Heart right ventricle (tissue), 16 donors: ENCODE measurements at regions not wholly inside any gene's neighbourhood (a gene's known extent, or its start where the extent isn't known, plus 50 kb on each side); places are given as distances from the start of the nearest gene placed in this dataset.

Experiments
- ATAC-seq, 8 donors: fragments of 200-7000 bp; cut with Tn5 transposase; one replicate each; pipeline ENCODE4 v1.9.1; 2020; ENCODE audit warnings: mild to moderate bottlenecking in 8 of 8, moderate library complexity in 8 of 8, moderate number of reproducible peaks in 1 of 8
- DNase-seq, 2 donors: peaks; one replicate each; pipeline ENCODE4 v3.0.0-alpha.2; 2020
- H3K27ac ChIP-seq, 10 donors: fragments of 200-600 bp; sonication (generic) in 2 of 10; one replicate each; pipeline versions ENCODE4 v1.5.0 to v1.8.0; 2020 to 2022; ENCODE audit warnings: mild to moderate bottlenecking in 3 of 10
- H3K27me3 ChIP-seq, 7 donors: fragments of 200-600 bp; one replicate each; pipeline ENCODE4 v1.8.0; 2021 to 2022; ENCODE audit warnings: mild to moderate bottlenecking in 2 of 7
- H3K36me3 ChIP-seq, 9 donors: fragments of 200-600 bp; sonication (generic) in 1 of 9; one replicate each; pipeline versions ENCODE4 v1.5.0 to v1.8.0; 2020 to 2022; ENCODE audit warnings: mild to moderate bottlenecking in 2 of 9
- H3K4me1 ChIP-seq, 9 donors: fragments of 200-600 bp; sonication (generic) in 1 of 9; one replicate each; pipeline versions ENCODE4 v1.5.0 to v1.8.0; 2020 to 2022; ENCODE audit warnings: mild to moderate bottlenecking in 4 of 9
- H3K4me3 ChIP-seq, 10 donors: fragments of 200-600 bp; sonication (generic) in 2 of 10; one replicate each; pipeline versions ENCODE4 v1.5.0 to v1.8.0; 2020 to 2022; ENCODE audit warnings: mild to moderate bottlenecking in 7 of 10, moderate library complexity in 2 of 10
- H3K9me3 ChIP-seq, 11 donors: fragments of 200-600 bp in 10 of 11; sonication (generic) in 2 of 11; one replicate each; pipeline versions ENCODE4 v1.5.0 to v1.8.0; 2013 to 2022; ENCODE audit warnings: mild to moderate bottlenecking in 2 of 11, control low read depth in 1 of 11, moderate library complexity in 1 of 11
- CTCF ChIP-seq, 9 donors: fragments of 200-600 bp; sonication (generic) in 2 of 9; IDR thresholded peaks; one replicate each; pipeline versions ENCODE4 v1.5.0 to v1.8.0; 2021 to 2022; ENCODE audit warnings: antibody characterized with exemption in 9 of 9, mild to moderate bottlenecking in 5 of 9, moderate library complexity in 1 of 9
- WGBS, 2 donors: extraction: QIAGEN DNeasy Blood & Tissue Kit; methylation state at CpG; one replicate each; pipeline ENCODE4 v1.1.7; 2013; ENCODE audit warnings: inconsistent platforms in 1 of 2; 5-methylcytosine and 5-hydroxymethylcytosine counted together
- intact Hi-C, 10 donors: fragments of 100-400 bp; cut with DNase I; formaldehyde crosslinking; loops; one replicate each; pipeline versions ENCODE4 v1.11.1 to v1.14.2; 2022
- donor health status: Arrhythmogenic right ventricular cardiomyopathy.
- donor health status: ischemic (EF 13 %, LVEDD 7.1; RV severe dilation, severe dysfunction).
- donor health status: healthy with polysubstance abuse.
- donor health status: DM: no; HTN: yes; CAD: no.
- donor health status: DM: no; HTN: no; CAD: no.
- donor health status: ischemic (EF 25% LVEDD 6.9; RV normal size, moderate dysfunction).
- donor health status: ischemic (EF 25% LVEDD 5.7; RV mildly dilated, moderate dysfunction).
- donor health status: healthy.
- donor health status: DM: yes; HTN: yes; CAD: no.
- donor health status: Ischemic cardiomyopathy.
- donor health status: ischemic (EF 35%, LVEDD 5.7; RV mildly dilated, moderate dysfunction).
- donor health status: nonischemic (EF 11% LVEDD 7.7; RV severe dilation, severe dysfunction).
- donor health status: DM: yes; HTN: yes; CAD: no.
- donor health status: PGD.
- donor health status: ischemic (EF 29% LVEDD 5.4; RV normal size, mild dysfunction).
- donor health status: nonischemic (EF 23%, LVEDD 6.1; RV moderate dilation, normal function).

- ATAC-seq, result peak in 3 of 8 donors; percentile 37 to 57 (median 48)
- 70 to 72% methylated on average over 2 of the region's 2 CpGs for WGBS, 2 donors
These were observed 66.5 kb upstream of the MAST4 start for GRCh38 chr5:66529704-66530103.

GRCh38 chr5:66538126-66538525 is 58.1 kb upstream of the MAST4 start:
- H3K9me3 ChIP-seq, result no peaks in the 10 kb centered on the region
- TF ChIP-seq CTCF (IDR thresholded peaks at IDR 0.05), result no peak
- no peak overlapping the region for H3K4me3 ChIP-seq
- intact Hi-C loops, result no loop called here
- ATAC-seq, result no peak
- no peaks in the 10 kb centered on the region for H3K36me3 ChIP-seq
- no peaks in the 10 kb centered on the region for H3K27me3 ChIP-seq
- H3K4me1 ChIP-seq, result no peaks in the 10 kb centered on the region
- no peak for DNase-seq
- H3K27ac ChIP-seq, result no peak overlapping the region

More at GRCh38 chr5:66529704-66530103, 66.5 kb upstream of the MAST4 start:
- H3K27me3 ChIP-seq, result no peaks in the 10 kb centered on the region
- DNase-seq, result no peak
- no peak overlapping the region for H3K27ac ChIP-seq
- no peaks in the 10 kb centered on the region for H3K36me3 ChIP-seq
- intact Hi-C loops, result loop anchor here in 1 of 10 donors (10.0 kb wide), 1 partner anchor 45 kb away; no protein-coding TSS in a partner anchor
- no peak overlapping the region for H3K4me3 ChIP-seq
- no peak for TF ChIP-seq CTCF (IDR thresholded peaks at IDR 0.05)
- no peaks in the 10 kb centered on the region for H3K9me3 ChIP-seq
- H3K4me1 ChIP-seq, result no peaks in the 10 kb centered on the region

- ATAC-seq (no peak), DNase-seq (no peak)
- Histone ChIP-seq H3K4me3 (no peak overlapping the region), H3K27ac (no peak overlapping the region), H3K27me3 (no peaks in the 10 kb centered on the region), H3K36me3 (no peaks in the 10 kb centered on the region), H3K4me1 (no peaks in the 10 kb centered on the region), H3K9me3 (no peaks in the 10 kb centered on the region)
- WGBS, 2 donors, result 94 to 95% methylated on average over 3 of the region's 3 CpGs
- intact Hi-C loops, result no loop called here
- TF ChIP-seq CTCF (IDR thresholded peaks at IDR 0.05), result no peak
These were observed 57.7 kb upstream of the MAST4 start for GRCh38 chr5:66538531-66538930.

GRCh38 chr5:66540078-66540477 is 56.1 kb upstream of the MAST4 start:
- Histone ChIP-seq H3K9me3 (no peaks in the 10 kb centered on the region), H3K4me1 (no peaks in the 10 kb centered on the region), H3K27me3 (no peaks in the 10 kb centered on the region), H3K36me3 (no peaks in the 10 kb centered on the region), H3K4me3 (no peak overlapping the region), H3K27ac (no peak overlapping the region)
- no peak for ATAC-seq
- TF ChIP-seq CTCF (IDR thresholded peaks at IDR 0.05), result no peak
- WGBS, 2 donors, result 76 to 82% methylated on average over 2 of the region's 2 CpGs
- no peak for DNase-seq
- intact Hi-C loops, result no loop called here

GRCh38 chr5:66542711-66543110 is 53.5 kb upstream of the MAST4 start:
- Histone ChIP-seq H3K4me3 (no peak overlapping the region), H3K9me3 (peaks cover 0 to 18% (median 10%) of the 10 kb centered on the region in 11 donors), H3K27ac (no peak overlapping the region), H3K27me3 (no peaks in the 10 kb centered on the region), H3K36me3 (no peaks in the 10 kb centered on the region), H3K4me1 (no peaks in the 10 kb centered on the region)
- ATAC-seq (no peak), DNase-seq (no peak)
- no peak for TF ChIP-seq CTCF (IDR thresholded peaks at IDR 0.05)
- intact Hi-C loops, result no loop called here
